Activated CD4-positive, alpha-beta T cell treated with anti-CD3 and anti-CD28 coated beads, Interleukin-2, Interleukin-4, amounts not matched to agents 100 ng/mL and 50 ng/mL, durations not matched to agents 16 hours and 8 hours (primary cell): ENCODE measurements at regions not wholly inside any gene's neighbourhood (a gene's known extent, or its start where the extent isn't known, plus 50 kb on each side); places are given as distances from the start of the nearest gene placed in this dataset.
A peak's percentile ranks its signal among the peaks of the same experiment; 100 is the strongest.
"Not testable (repeated sequence)": the region's sequence is repeated elsewhere in the genome, so short reads cannot be mapped to it uniquely, and the experiment has no call there.

Experiments
- DNase-seq: peaks from one replicate; pipeline ENCODE4 v3.0.0-alpha.2; 2020; ENCODE audit warnings: low spot score

GRCh38 chr9:3659647-3660046 lies 133.8 kb upstream of the RFX3 start:
- no peak for DNase-seq

GRCh38 chr9:3658964-3659363 lies 133.2 kb upstream of the RFX3 start:
- DNase-seq, result no peak

GRCh38 chr9:3656224-3656623 lies 130.4 kb upstream of the RFX3 start:
- no peak for DNase-seq

- no peak for DNase-seq
These were observed 125.3 kb upstream of the RFX3 start for GRCh38 chr9:3650994-3651622.

- DNase-seq, result no peak
These were observed 123.0 kb upstream of the RFX3 start for GRCh38 chr9:3648722-3649246.

GRCh38 chr9:3648266-3648665 lies 122.5 kb upstream of the RFX3 start:
- no peak for DNase-seq

GRCh38 chr9:3647652-3648051 lies 121.9 kb upstream of the RFX3 start:
- no peak for DNase-seq

GRCh38 chr9:3646226-3646625 lies 120.4 kb upstream of the RFX3 start:
- DNase-seq, result no peak

- DNase-seq, result not testable (repeated sequence)
These were observed 116.3 kb upstream of the RFX3 start for GRCh38 chr9:3642075-3642474.

- DNase-seq, result no peak
These were observed 103.7 kb upstream of the RFX3 start for GRCh38 chr9:3629495-3629894.

GRCh38 chr9:3628239-3628638 lies 102.4 kb upstream of the RFX3 start:
- no peak for DNase-seq

GRCh38 chr9:3608011-3608410 lies 82.2 kb upstream of the RFX3 start:
- DNase-seq, result no peak

GRCh38 chr9:3600672-3601071 lies 74.9 kb upstream of the RFX3 start:
- DNase-seq, result no peak

GRCh38 chr9:3597792-3598191 lies 72.0 kb upstream of the RFX3 start:
- DNase-seq, result no peak

GRCh38 chr9:3586066-3586465 lies 60.3 kb upstream of the RFX3 start:
- DNase-seq, result no peak

GRCh38 chr9:3585606-3586005 lies 59.8 kb upstream of the RFX3 start:
- no peak for DNase-seq

- DNase-seq, result peak; percentile 43
These were observed 53.0 kb upstream of the RFX3 start for GRCh38 chr9:3578786-3579185.

- DNase-seq, result no peak
These were observed 50.5 kb upstream of the RFX3 start for GRCh38 chr9:3576328-3576727.

- DNase-seq, result no peak
These were observed 50.0 kb upstream of the RFX3 start for GRCh38 chr9:3575821-3576220.
